ENCODE measurements at regions not wholly inside any gene's neighbourhood (a gene's known extent, or its start where the extent isn't known, plus 50 kb on each side); places are given as distances from the start of the nearest gene placed in this dataset.

DNA sequence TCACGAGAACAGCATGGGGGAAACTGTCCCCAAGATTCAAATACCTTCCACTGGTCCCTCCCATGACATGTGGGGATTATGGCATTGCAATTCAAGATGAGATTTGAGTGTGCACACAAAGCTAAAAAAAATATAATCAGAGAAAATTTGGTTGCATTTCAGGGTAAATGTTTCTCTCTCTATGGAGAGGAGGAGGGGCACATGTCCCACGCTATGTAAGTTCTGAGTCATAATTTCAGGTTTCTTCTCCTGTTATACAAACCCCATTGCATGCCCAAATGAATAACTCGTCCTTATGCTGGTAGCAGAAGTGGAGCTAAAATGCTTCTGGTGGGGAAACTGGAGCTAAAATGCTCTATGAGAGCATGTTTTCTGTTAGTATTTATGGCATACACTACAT lies 209.7 kb upstream of the DCBLD2 start:
- no peak for DNase-seq (ENCODE audit: low spot score)
- intact Hi-C loops (cut with DNase I) = no loop called here

DNA sequence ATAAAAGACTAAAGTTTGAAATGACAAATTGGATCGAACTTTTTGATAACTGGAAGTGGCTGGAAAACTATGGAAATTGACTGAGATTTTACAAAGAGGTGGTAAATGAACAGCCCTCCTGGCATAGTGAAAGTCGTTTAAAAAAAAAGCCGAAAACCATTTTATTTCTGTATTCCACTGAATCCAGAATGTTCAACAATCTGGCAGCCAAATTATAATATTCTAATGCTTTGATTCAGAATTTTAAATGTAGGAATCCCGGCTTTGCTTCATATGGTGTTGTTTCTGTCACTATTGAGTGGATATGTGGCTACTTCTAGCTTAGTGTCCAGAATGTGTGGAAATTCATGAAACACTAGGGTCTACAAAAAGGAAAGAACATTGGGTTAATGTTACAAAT lies 208.9 kb upstream of the DCBLD2 start:
- intact Hi-C loops (cut with DNase I) = no loop called here
- no peak for DNase-seq (ENCODE audit: low spot score)

DNA sequence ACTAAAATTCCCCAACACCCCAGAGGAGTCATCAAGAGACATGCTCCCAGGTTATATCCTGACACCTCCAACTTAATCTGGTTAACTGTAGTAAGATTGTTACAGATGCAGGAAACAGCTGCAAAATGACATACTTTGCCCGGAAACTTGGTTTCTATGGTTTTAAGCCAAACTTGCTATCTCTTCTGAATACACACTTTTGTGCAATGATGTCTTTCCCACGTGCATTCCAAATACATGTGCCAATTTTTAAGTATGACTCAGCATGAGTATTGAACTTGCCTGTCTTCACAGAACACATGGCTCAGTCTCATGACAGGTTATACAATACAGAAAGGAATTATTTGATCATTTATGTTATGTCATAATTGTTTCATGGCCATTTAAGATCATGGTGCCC lies 207.0 kb upstream of the DCBLD2 start:
- intact Hi-C loops (cut with DNase I) = no loop called here

DNA sequence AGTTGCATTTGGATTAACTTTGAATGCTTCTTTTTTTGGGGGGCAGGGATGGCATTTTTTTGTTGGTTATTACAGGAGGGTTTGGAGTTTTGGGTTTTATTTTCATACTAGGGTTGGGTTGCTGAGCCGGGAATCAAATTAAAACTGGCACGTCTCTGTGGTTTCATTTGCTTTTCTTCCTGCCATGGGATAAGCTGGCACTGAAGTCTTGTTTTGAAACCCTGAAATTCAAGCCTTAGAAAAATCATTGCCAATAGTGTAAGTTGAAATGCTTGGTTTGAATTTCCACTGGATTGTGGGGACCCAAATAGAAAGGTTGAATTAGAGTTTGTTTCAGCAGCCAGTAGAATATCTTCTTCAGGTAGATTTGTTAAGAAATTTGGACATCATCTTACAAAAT lies 193.1 kb upstream of the DCBLD2 start:
- DNase-seq (ENCODE audit: low spot score) = no peak
- intact Hi-C loops (cut with DNase I) = no loop called here

More for the DNA sequence above, 207.0 kb upstream of the DCBLD2 start:
- no peak for DNase-seq (ENCODE audit: low spot score)

DNA sequence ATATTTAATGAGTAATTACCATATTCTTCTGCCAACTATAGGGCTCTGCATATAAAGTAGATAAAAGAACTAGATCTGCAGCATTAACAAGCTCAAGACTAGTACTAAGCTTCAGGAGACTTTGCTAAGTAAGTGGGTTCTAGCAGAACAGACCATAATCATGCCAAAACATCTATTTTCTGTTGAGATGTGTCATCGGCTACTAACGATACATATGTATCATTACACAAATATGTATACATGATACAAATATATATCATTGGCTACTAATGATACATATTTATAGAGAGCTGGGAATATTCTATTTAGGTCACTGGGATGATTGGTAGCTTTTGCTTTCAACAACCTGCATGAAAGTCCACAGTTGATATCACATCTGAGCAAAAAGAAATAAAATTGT lies 185.8 kb upstream of the DCBLD2 start:
- intact Hi-C loops (cut with DNase I) = no loop called here

DNA sequence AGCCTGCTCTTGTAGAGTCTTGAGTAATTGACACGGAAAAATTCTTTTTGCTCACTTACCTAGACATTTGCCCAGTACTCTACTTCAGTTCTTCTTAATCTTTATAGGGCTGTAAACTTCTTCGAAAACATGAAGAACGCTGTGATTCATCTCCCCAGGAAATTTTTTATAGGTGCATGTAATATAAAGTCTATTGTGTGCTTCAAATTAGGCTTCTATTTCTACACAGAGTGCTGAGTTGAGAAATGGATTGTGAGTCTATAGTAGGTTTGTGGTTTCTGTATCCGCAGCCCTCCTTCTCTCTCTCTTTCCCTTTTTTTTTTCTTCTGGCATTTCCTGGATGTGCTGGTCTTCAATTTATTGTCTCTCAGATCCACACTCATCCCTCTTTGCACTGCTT lies 183.3 kb upstream of the DCBLD2 start:
- intact Hi-C loops (cut with DNase I) = no loop called here
- DNase-seq (ENCODE audit: low spot score) = no peak

More for the DNA sequence above, 185.8 kb upstream of the DCBLD2 start:
- no peak for DNase-seq (ENCODE audit: low spot score)

DNA sequence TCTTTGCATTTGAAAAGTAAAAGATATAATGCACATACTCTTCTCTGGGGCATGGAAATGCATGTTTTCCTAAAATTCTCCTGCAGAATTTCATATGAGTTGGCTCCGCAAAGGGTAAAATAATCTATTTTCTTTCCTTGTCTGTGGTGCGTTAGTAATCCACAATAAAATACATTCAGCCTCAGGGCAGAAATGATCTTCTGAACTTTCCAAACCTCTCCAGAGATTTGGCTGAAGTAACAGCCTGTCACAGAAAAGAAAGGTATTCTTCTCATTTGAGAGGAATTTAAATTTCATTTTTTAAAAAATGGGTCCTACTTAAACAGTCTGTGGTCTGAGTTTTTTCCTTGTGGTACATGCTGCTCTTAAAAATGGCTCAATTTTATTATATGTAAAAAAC lies 182.7 kb upstream of the DCBLD2 start:
- no peak for DNase-seq (ENCODE audit: low spot score)
- intact Hi-C loops (cut with DNase I) = no loop called here

DNA sequence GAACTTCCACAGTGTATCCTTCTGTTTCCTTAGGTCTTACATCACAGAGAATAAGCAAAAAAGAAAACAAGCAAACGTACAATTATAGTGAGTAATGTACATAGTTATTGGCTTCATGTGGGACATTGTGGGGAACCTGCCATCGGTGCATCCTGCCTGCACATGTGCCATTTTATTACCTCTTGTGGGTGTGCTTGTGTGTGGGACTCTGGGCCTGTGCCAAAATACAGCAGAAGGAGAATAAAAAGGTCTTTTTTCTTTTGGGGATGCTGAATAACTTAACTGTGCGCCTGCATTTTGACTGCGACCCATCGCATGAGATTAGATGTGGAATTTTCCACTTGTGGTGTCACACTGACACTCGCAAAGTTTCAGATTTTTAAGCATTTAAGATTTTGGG lies 169.6 kb upstream of the DCBLD2 start:
- intact Hi-C loops (cut with DNase I) = no loop called here
- DNase-seq (ENCODE audit: low spot score) = no peak

DNA sequence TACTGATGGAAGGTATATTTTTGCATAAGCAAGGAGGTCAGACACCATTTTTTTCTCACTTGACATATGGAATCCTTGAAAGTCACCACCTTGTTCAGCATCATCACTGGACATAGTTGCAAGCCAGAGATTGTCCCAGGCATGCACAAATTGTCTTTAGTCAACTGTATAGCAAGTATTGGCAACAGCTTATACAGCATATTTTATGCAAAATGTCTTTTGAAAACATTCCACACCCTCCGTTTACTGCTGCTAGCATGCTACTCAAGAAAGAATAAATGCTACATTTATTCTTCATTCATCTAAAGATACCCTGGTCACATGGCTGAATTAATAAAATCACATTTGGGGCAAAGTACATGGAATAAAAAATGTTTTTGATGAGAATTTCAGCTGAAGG lies 168.5 kb upstream of the DCBLD2 start:
- no peak for DNase-seq (ENCODE audit: low spot score)
- intact Hi-C loops (cut with DNase I) = no loop called here

DNA sequence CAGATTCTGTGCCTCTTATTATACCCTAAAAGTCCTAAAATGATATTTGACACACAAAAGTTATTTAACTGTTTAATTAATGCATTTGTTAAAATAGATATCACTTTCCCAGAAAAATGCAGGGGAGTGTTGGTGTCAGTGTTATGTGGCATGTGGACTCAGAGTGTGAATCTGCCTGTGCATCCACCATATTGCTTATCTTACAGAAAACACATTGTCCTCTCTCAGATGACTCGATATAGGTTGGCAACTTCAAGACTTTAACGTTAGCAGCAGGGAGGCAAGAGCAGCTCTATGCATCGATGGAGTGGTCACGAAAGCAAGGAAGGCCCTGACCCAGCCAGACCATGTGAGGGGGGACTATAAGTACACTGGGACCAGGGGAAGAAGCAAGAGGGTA lies 165.4 kb upstream of the DCBLD2 start:
- intact Hi-C loops (cut with DNase I) = no loop called here
- no peak for DNase-seq (ENCODE audit: low spot score)

DNA sequence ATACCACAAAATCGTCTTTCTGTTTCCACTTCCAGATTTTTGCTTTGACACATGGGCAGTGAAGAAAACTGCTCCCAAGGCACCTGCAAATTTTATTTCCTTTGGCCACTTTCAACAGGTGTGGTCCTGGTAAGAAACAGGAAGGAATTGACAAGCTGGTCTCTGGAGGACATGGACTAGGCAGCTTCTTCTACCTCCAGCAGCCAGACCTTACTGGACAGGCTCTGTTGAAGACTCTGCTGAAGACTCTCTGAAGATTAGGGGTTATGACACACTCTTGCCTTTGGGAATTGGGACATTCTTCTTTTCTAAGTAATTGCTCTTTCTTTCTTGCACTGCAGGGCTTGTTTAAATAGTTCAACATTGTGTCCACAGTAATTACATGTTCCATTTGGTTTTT lies 147.7 kb upstream of the DCBLD2 start:
- DNase-seq (ENCODE audit: low spot score) = no peak
- intact Hi-C loops (cut with DNase I) = no loop called here

DNA sequence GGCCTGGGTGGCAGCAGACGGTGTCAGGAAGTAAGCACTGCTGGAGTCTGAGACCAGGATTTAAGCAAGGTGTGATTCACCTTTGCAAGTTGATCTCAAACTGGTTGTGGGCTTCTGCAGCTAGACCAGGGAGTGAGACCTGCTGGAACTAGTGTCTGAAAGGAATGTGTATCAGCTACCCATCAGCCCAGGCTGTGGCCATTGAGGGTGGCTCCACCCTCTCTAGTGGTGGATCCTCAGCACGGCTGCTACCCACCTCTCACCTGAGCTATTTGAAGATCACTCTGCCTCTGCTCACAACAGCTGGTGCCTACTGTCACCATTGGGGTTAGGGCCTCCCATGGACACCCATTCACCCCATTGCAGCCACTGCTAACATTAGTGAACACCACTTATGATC lies 140.3 kb upstream of the DCBLD2 start:
- intact Hi-C loops (cut with DNase I) = no loop called here
- DNase-seq (ENCODE audit: low spot score) = no peak

DNA sequence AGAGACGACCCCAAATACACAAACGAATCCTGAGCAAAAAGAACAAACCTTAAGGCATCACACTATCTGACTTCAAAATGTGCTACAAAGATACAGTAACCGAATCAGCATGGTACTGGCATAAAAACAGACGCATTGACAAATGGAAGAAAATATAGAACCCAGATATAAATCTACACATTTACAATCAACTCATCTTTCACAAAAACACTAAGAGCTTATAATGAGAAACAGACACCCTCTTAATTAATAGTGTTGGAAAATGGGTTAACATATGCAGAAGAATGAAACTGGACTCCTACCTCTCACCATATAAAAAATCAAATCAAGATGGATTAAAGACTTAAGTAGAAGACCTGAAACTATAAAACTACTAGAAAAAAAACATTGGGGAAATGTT lies 130.3 kb upstream of the DCBLD2 start:
- DNase-seq (ENCODE audit: low spot score) = no peak
- intact Hi-C loops (cut with DNase I) = no loop called here

DNA sequence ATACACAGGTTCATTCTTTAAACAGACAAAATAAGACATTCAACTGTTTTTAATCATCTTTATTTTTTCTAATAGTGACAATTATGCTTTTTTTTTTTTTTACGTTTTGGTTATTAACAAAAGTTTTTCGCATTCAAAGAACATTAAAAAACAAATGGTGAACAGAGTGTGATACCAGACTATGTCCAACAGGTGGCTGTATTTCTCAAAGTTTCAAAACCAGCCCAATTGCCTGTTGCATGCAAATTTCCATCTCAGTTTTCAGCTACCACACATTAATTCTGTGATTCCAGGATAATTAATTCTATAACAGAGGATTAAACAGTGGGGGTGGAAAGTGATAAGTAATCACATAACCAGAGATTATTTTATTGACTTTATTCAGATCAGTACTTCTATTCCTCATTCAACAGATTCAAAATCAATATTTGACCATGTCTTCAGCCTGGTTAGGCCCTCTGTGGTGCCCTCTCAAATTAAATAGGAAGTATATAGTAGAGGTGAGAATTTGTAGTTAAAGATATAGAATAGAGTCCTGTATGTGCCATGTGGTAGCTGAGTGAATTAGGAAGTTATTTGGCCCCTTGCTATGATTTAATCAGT lies 122.2 kb upstream of the DCBLD2 start:
- intact Hi-C loops (cut with DNase I) = loop anchor here (2.0 to 10.0 kb wide), 3 partner anchors 149 to 761 kb away; no protein-coding TSS in a partner anchor

DNA sequence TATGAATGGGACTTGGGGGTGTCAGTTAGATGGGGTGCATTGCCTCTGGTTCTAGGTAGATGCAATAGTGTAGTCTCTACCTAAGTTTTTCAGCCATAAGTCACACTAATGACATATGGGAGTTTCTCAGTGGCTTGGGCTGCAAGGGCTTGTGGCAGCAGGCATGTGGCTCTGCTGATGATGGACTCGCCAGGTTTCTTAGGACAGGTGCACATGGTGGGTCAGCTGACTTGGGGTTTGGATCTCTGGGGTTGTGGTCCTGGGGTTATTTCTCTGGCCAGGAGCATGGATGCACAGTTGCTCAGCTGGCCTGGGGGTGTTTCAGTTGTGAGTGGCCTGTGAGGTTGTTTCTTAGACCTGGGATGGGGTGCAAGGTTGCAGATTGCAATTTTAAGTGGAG lies 120.0 kb upstream of the DCBLD2 start:
- intact Hi-C loops (cut with DNase I) = loop anchor here (5.0 to 10.0 kb wide), 2 partner anchors 151 to 763 kb away; no protein-coding TSS in a partner anchor
- no peak for DNase-seq (ENCODE audit: low spot score)

More for the DNA sequence above, 122.2 kb upstream of the DCBLD2 start:
- no peak for DNase-seq (ENCODE audit: low spot score)

DNA sequence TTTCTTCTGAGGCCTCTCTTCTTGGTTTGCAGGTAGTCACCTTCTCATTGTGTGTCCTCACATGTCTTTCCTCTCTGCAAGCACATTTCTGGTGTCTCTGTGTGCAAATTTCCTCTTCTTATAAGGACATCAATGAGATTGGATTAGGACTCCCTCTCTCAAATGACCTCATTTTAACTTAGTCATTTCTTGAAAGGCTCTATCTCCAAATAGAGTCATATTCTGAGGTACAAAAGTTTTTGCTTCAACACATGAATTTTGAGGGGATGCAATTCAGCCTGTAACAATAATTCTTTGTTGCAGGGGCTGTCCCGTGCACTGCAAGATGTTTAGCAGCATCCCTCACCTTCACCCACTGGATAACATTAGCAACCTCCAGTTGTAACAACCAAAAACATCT lies 115.0 kb upstream of the DCBLD2 start:
- DNase-seq (ENCODE audit: low spot score) = no peak
- intact Hi-C loops (cut with DNase I) = no loop called here

DNA sequence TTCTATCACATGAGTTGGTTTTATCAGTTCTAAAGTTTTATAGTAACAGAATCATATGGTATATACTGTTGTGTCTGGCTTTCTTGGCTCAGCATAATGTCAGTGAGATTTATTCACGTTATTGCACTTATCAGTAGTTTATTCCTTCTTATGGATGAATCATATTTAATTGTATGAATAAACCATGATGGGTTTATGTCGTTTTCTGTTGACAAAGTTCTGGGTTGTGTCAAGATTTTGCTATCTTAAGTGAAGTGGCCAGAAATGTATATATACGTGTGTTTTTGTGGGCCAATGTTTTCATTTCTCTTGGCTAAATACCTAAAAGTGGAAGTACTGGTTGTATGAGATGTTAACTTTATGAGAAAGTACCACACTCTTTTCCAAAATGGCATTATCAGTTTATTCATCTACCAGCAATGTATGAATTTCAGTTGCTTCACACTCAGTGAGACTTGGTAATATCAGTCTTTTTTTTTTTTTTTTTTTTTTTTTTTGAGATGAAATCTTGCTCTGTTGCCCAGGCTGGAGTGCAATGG lies 112.4 kb upstream of the DCBLD2 start:
- intact Hi-C loops (cut with DNase I) = no loop called here
- DNase-seq (ENCODE audit: low spot score) = no peak

DNA sequence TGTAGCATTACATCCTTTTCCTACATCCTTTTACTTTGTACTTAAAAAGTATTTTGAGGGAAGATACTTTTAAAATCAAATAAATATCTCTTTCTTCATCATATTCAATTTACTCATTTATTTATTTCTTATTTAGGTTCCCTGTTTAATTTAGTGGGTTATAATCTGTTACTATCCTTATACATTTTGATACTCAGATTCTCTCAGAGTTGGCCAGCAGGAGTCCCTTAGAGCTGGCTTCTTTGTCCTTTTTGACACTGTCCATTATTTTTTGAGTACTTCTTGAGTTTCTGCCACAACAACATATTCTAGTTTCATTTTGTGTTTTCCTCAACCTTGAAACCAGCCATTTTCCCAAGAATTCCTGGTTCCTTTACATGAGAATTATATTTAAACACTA lies 111.6 kb upstream of the DCBLD2 start:
- DNase-seq (ENCODE audit: low spot score) = no peak
- intact Hi-C loops (cut with DNase I) = no loop called here

DNA sequence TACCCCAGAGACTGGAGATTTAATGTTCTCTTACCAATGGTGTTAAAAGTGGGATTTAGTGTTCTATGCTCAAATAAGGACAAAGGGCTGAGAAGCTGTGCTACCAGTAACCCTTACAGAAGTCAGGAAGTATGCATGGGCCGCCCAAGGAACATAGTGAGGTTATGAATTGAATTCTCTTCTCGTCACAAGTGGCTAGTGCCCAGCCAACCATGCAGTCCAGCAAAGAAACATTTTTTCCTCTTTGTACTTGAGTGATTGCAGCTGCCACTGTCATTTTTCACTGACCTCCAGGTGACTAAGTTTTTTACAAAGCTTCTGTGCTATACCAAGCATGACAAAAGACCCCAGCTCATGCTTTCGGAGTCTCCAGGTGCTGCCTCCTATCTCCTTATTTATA lies 110.6 kb upstream of the DCBLD2 start:
- DNase-seq (ENCODE audit: low spot score) = no peak

DNA sequence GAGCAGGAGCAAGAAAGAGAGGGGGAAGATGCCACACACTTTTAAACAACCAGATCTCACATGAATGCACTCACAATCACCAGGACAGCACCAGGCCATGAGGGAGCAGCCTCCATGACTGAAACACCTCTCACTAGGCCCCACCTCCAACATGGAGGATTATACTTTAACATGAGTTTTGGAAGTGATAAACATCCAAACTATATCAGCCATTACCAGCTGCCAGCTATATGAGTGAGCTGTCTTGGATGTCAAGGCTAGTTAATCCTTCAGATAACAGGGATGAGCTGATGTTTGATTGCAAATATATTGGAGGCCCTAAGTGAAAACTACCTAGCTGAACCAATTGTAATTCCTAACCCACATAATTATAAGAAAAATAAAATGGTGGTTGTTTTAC lies 108.4 kb upstream of the DCBLD2 start:
- no peak for DNase-seq (ENCODE audit: low spot score)
- intact Hi-C loops (cut with DNase I) = no loop called here

More for the DNA sequence above, 110.6 kb upstream of the DCBLD2 start:
- intact Hi-C loops (cut with DNase I) = no loop called here

DNA sequence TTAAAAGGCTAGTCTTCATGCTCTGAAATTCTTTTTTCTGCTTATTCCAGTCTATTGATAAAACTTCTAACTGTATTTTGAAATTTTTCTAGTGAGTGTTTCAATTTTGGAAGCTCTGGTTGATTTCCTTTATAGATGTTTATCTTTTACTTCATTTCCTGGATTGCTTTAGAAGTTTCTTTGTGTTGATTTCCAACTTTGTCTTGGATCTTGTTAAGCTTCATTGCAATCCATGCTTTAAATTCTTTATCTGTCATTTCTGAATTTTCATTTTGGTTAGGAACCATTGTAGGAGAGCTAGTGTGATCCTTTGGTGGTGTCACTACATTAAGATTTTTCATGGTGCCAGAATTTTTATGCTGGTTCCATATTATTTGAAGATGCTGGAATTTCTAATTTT lies 105.2 kb upstream of the DCBLD2 start:
- intact Hi-C loops (cut with DNase I) = no loop called here
- DNase-seq (ENCODE audit: low spot score) = no peak

DNA sequence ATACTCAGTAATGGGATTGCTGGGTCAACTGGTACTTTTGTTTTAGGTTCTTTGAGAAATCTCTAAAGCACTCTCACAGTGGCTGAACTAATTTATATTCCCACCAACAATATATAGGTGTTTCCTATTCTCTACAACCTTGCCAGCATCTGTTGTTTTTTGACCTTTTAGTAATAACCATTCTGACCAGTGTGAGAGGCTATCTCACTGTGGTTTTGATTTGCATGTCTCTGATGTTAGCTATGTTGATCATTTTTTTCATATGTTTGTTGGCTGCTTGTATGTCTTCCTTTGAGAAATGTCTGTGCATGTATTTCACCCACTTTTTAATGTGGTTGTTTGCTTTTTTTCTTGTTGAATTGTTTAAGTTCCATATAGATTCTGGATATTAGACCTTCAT lies 98.2 kb upstream of the DCBLD2 start:
- intact Hi-C loops (cut with DNase I) = no loop called here

More for the DNA sequence above, 98.2 kb upstream of the DCBLD2 start:
- no peak for DNase-seq (ENCODE audit: low spot score)

Measured in cardiac septum (tissue), 1 donor.